C4-2B (cell line): ENCODE measurements at regions not wholly inside any gene's neighbourhood (a gene's known extent, or its start where the extent isn't known, plus 50 kb on each side); places are given as distances from the start of the nearest gene placed in this dataset.

ENCODE experiments used
- CTCF ChIP-seq: fragments of 450-650 bp; conservative IDR thresholded peaks from 2 replicates; pipeline ENCODE4 v1.5.1; 2017; ENCODE audit warnings: mild to moderate bottlenecking
- ZFX ChIP-seq: fragments of 450-650 bp; IDR thresholded peaks from 2 replicates; pipeline ENCODE4 v1.6.1; 2017

- no peak for TF ChIP-seq CTCF
- no peak for TF ChIP-seq ZFX
Measured at GRCh38 chr5:136639616-136640015, 274.3 kb upstream of the TRPC7 start.
